ENCODE measurements at regions not wholly inside any gene's neighbourhood (a gene's known extent, or its start where the extent isn't known, plus 50 kb on each side); places are given as distances from the start of the nearest gene placed in this dataset.

GRCh38 chr3:139771331-139771730 lies 93.6 kb upstream of the NMNAT3 start:
- Histone ChIP-seq H3K4me1 (ENCODE audit: control insufficient read depth in 1 of 2, insufficient read depth in 2 of 2, low read length in 2 of 2) (peaks cover 0 to 6% of the 10 kb centered on the region in 2 experiments; a peak in 2 of 4 replicates), H3K27me3 (ENCODE audit: insufficient read depth, low read length) (peaks cover 13% of the 10 kb centered on the region), H3K4me3 (replicated peaks in 1 of 2; ENCODE audit: low read depth in 1 of 2, low read length in 2 of 2) (no peak overlapping the region), H2AFZ (ENCODE audit: low read depth, low read length, poor library complexity, severe bottlenecking) (no peak overlapping the region), H3K27ac (ENCODE audit: low read depth, low read length) (no peak overlapping the region), H3K79me2 (ENCODE audit: insufficient read depth, low read length) (no peaks in the 10 kb centered on the region), H3K9me2 (ENCODE audit: insufficient read depth) (no peaks in the 10 kb centered on the region), H3K9me3 (ENCODE audit: control insufficient read depth in 1 of 2, insufficient read depth in 1 of 2, low read depth in 1 of 2, low read length in 2 of 2) (no peaks in the 10 kb centered on the region), H3K36me3 (ENCODE audit: control insufficient read depth in 1 of 2, insufficient read depth in 2 of 2, low read length in 2 of 2) (no peaks in the 10 kb centered on the region), H3K9ac (ENCODE audit: low read length) (no peak overlapping the region), H3K4me2 (ENCODE audit: low read length) (no peak overlapping the region), H4K20me1 (ENCODE audit: insufficient read depth) (no peaks in the 10 kb centered on the region)
- TF ChIP-seq REST (IDR thresholded peaks at IDR 0.05; ENCODE audit: low read depth) (no peak), SP1 (IDR thresholded peaks at IDR 0.05; ENCODE audit: low read depth) (no peak), MAX (IDR thresholded peaks at IDR 0.05) (no peak), JUND (IDR thresholded peaks at IDR 0.05) (no peak), POLR2A (IDR thresholded peaks at IDR 0.05; ENCODE audit: borderline replicate concordance, extremely low read depth, insufficient read depth, insufficient read length) (no peak), POLR2AphosphoS5 (IDR thresholded peaks at IDR 0.05; ENCODE audit: low read depth, low read length) (no peak), CTCF (IDR thresholded peaks at IDR 0.05 in 2 of 3, conservative IDR thresholded peaks at IDR 0.05 in 1 of 3; ENCODE audit: borderline replicate concordance in 1 of 3, insufficient read depth in 1 of 3, low read depth in 2 of 3, low read length in 2 of 3) (no peak), ZBTB33 (IDR thresholded peaks at IDR 0.05; ENCODE audit: extremely low read depth, insufficient replicate concordance, low read length) (no peak)
- ATAC-seq, result no peak
- ChIA-PET CTCF (no interaction called here), RAD21 (ENCODE audit: low non-redundant PET in 1 of 2, low total read pairs in 2 of 2, uncharacterized antibody in 2 of 2, unreplicated experiment in 2 of 2) (no interaction called here), POLR2A (no interaction called here)
- no peak for DNase-seq (ENCODE audit: low read depth, low spot score)
- no TSS peak for BruUV-seq (replicated peaks)
- intact Hi-C loops (cut with micrococcal nuclease), result no loop called here

All from HCT116 (cell line).